GM18867 (cell line): ENCODE measurements at regions not wholly inside any gene's neighbourhood (a gene's known extent, or its start where the extent isn't known, plus 50 kb on each side); places are given as distances from the start of the nearest gene placed in this dataset.

Experiments used
- ATAC-seq: cut with Tn5 transposase; IDR thresholded peaks from one replicate; pipeline ENCODE4 v1.9.1; 2021; ENCODE audit warnings: mild to moderate bottlenecking, moderate library complexity; ENCODE audit not compliant: unreplicated experiment

- no peak for ATAC-seq
Measured at GRCh38 chr5:74141053-74141452, 499.5 kb downstream of the ENC1 start.

- ATAC-seq = no peak
Measured at GRCh38 chr5:74140409-74140808, 500.1 kb downstream of the ENC1 start.

GRCh38 chr5:74139589-74139988 is 500.9 kb downstream of the ENC1 start:
- ATAC-seq = no peak

GRCh38 chr5:74138721-74139120 is 501.8 kb downstream of the ENC1 start:
- no peak for ATAC-seq

- no peak for ATAC-seq
Measured at GRCh38 chr5:74136276-74136825, 504.2 kb downstream of the ENC1 start.

GRCh38 chr5:74135033-74135432 is 505.5 kb downstream of the ENC1 start:
- no peak for ATAC-seq

- ATAC-seq = no peak
Measured at GRCh38 chr5:74132485-74132884, 506.5 kb downstream of the ARHGEF28 start.

- no peak for ATAC-seq
Measured at GRCh38 chr5:74131250-74131649, 505.3 kb downstream of the ARHGEF28 start.

GRCh38 chr5:74130155-74130897 is 504.3 kb downstream of the ARHGEF28 start:
- no peak for ATAC-seq

- ATAC-seq = no peak
Measured at GRCh38 chr5:74127381-74128320, 501.7 kb downstream of the ARHGEF28 start.

- ATAC-seq = no peak
Measured at GRCh38 chr5:74126294-74126693, 500.3 kb downstream of the ARHGEF28 start.

- ATAC-seq = no peak
Measured at GRCh38 chr5:74124826-74125225, 498.8 kb downstream of the ARHGEF28 start.

GRCh38 chr5:74123929-74124328 is 497.9 kb downstream of the ARHGEF28 start:
- ATAC-seq = no peak

- no peak for ATAC-seq
Measured at GRCh38 chr5:74122979-74123590, 497.1 kb downstream of the ARHGEF28 start.

- ATAC-seq = no peak
Measured at GRCh38 chr5:74122175-74122574, 496.2 kb downstream of the ARHGEF28 start.

- no peak for ATAC-seq
Measured at GRCh38 chr5:74120585-74120984, 494.6 kb downstream of the ARHGEF28 start.

GRCh38 chr5:74118071-74118470 is 492.1 kb downstream of the ARHGEF28 start:
- no peak for ATAC-seq

- ATAC-seq = no peak
Measured at GRCh38 chr5:74116984-74117383, 491.0 kb downstream of the ARHGEF28 start.

- no peak for ATAC-seq
Measured at GRCh38 chr5:74116266-74116665, 490.3 kb downstream of the ARHGEF28 start.

- no peak for ATAC-seq
Measured at GRCh38 chr5:74113927-74114326, 487.9 kb downstream of the ARHGEF28 start.

GRCh38 chr5:74113196-74113540 is 487.2 kb downstream of the ARHGEF28 start:
- no peak for ATAC-seq
